ENCODE measurements at regions not wholly inside any gene's neighbourhood (a gene's known extent, or its start where the extent isn't known, plus 50 kb on each side); places are given as distances from the start of the nearest gene placed in this dataset.

- no peak overlapping the region for H3K4me3 ChIP-seq (ENCODE audit: low read depth, low read length)
- no peak for DNase-seq (ENCODE audit: low read depth)
- no peak for TF ChIP-seq CTCF (IDR thresholded peaks at IDR 0.05; ENCODE audit: control insufficient read depth, extremely low read depth, insufficient read depth)
Observed at GRCh38 chr7:109178342-109178741, 608.7 kb downstream of the DNAJB9 start.

- TF ChIP-seq CTCF (IDR thresholded peaks at IDR 0.05; ENCODE audit: control insufficient read depth, extremely low read depth, insufficient read depth) = no peak
- no peak overlapping the region for H3K4me3 ChIP-seq (ENCODE audit: low read depth, low read length)
- no peak for DNase-seq (ENCODE audit: low read depth)
Observed at GRCh38 chr7:109179601-109180000, 609.9 kb downstream of the DNAJB9 start.

- DNase-seq (ENCODE audit: low read depth) = no peak
- no peak overlapping the region for H3K4me3 ChIP-seq (ENCODE audit: low read depth, low read length)
- TF ChIP-seq CTCF (IDR thresholded peaks at IDR 0.05; ENCODE audit: control insufficient read depth, extremely low read depth, insufficient read depth) = no peak
Observed at GRCh38 chr7:109190766-109191398, 621.2 kb downstream of the DNAJB9 start.

- H3K4me3 ChIP-seq (ENCODE audit: low read depth, low read length) = no peak overlapping the region
- no peak for TF ChIP-seq CTCF (IDR thresholded peaks at IDR 0.05; ENCODE audit: control insufficient read depth, extremely low read depth, insufficient read depth)
- DNase-seq (ENCODE audit: low read depth) = no peak
Observed at GRCh38 chr7:109206196-109206595, 636.5 kb downstream of the DNAJB9 start.

GRCh38 chr7:109213081-109213480, 643.4 kb downstream of the DNAJB9 start:
- H3K4me3 ChIP-seq (ENCODE audit: low read depth, low read length) = no peak overlapping the region
- no peak for TF ChIP-seq CTCF (IDR thresholded peaks at IDR 0.05; ENCODE audit: control insufficient read depth, extremely low read depth, insufficient read depth)
- no peak for DNase-seq (ENCODE audit: low read depth)

GRCh38 chr7:109215341-109215740, 645.7 kb downstream of the DNAJB9 start:
- no peak overlapping the region for H3K4me3 ChIP-seq (ENCODE audit: low read depth, low read length)
- no peak for TF ChIP-seq CTCF (IDR thresholded peaks at IDR 0.05; ENCODE audit: control insufficient read depth, extremely low read depth, insufficient read depth)
- no peak for DNase-seq (ENCODE audit: low read depth)

GRCh38 chr7:109224100-109224499, 654.4 kb downstream of the DNAJB9 start:
- no peak overlapping the region for H3K4me3 ChIP-seq (ENCODE audit: low read depth, low read length)
- no peak for DNase-seq (ENCODE audit: low read depth)
- no peak for TF ChIP-seq CTCF (IDR thresholded peaks at IDR 0.05; ENCODE audit: control insufficient read depth, extremely low read depth, insufficient read depth)
